ENCODE measurements at regions not wholly inside any gene's neighbourhood (a gene's known extent, or its start where the extent isn't known, plus 50 kb on each side); places are given as distances from the start of the nearest gene placed in this dataset.
"Not testable (repeated sequence)": the region's sequence is repeated elsewhere in the genome, so short reads cannot be mapped to it uniquely, and the experiment has no call there.

DNA sequence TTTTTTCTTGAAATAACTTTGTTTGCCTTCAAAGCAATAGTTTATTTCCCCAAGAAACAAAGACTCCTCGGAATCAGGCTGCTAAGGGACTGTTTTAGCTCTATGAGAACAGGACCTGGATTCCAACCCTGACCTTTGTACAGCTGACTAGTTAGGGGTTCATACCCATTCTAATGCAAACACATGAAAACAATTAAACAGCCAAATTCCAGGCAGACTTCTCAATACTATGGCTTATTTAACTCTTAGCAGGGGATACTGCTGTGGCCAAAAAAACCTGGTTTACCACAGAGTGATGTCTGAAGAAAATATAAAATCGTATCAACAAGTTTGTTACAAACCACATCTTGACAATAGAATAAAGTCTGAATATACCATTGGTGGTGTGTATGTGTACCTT, 129.6 kb upstream of the INTU start:
- WGBS = 75% methylated on average over 2 of the region's 2 CpGs
- no peak for DNase-seq (ENCODE audit: low spot score in 2 of 2)
- no peak for TF ChIP-seq EP300 (IDR thresholded peaks at IDR 0.05)
- TF ChIP-seq, protein P1, sequence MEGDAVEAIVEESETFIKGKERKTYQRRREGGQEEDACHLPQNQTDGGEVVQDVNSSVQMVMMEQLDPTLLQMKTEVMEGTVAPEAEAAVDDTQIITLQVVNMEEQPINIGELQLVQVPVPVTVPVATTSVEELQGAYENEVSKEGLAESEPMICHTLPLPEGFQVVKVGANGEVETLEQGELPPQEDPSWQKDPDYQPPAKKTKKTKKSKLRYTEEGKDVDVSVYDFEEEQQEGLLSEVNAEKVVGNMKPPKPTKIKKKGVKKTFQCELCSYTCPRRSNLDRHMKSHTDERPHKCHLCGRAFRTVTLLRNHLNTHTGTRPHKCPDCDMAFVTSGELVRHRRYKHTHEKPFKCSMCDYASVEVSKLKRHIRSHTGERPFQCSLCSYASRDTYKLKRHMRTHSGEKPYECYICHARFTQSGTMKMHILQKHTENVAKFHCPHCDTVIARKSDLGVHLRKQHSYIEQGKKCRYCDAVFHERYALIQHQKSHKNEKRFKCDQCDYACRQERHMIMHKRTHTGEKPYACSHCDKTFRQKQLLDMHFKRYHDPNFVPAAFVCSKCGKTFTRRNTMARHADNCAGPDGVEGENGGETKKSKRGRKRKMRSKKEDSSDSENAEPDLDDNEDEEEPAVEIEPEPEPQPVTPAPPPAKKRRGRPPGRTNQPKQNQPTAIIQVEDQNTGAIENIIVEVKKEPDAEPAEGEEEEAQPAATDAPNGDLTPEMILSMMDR (IDR thresholded peaks at IDR 0.05) = no peak
- TF ChIP-seq POLR2A (IDR thresholded peaks at IDR 0.05) = no peak
- TF ChIP-seq POLR2AphosphoS5 (IDR thresholded peaks at IDR 0.05) = no peak

GRCh38 chr4:127505203-127505602, 127.6 kb upstream of the INTU start:
- no peaks in the 10 kb centered on the region for H3K27me3 ChIP-seq
- no peak overlapping the region for H3K4me3 ChIP-seq
- DNase-seq (ENCODE audit: low spot score in 2 of 2) = no peak
- no peaks in the 10 kb centered on the region for H3K9me3 ChIP-seq
- no peaks in the 10 kb centered on the region for H3K36me3 ChIP-seq
- H3K4me1 ChIP-seq = no peaks in the 10 kb centered on the region
- no peak overlapping the region for H3K27ac ChIP-seq
- TF ChIP-seq POLR2AphosphoS5 (IDR thresholded peaks at IDR 0.05) = no peak
- no peak for TF ChIP-seq POLR2A (IDR thresholded peaks at IDR 0.05)
- TF ChIP-seq, protein P1 (IDR thresholded peaks at IDR 0.05) = no peak
- TF ChIP-seq EP300 (IDR thresholded peaks at IDR 0.05) = no peak
- WGBS = 12% methylated on average over 1 of the region's 1 CpG

More for the DNA sequence above, 129.6 kb upstream of the INTU start:
- H3K27ac ChIP-seq = no peak overlapping the region
- no peaks in the 10 kb centered on the region for H3K36me3 ChIP-seq
- H3K27me3 ChIP-seq = no peaks in the 10 kb centered on the region
- H3K4me1 ChIP-seq = no peaks in the 10 kb centered on the region
- no peaks in the 10 kb centered on the region for H3K9me3 ChIP-seq
- no peak overlapping the region for H3K4me3 ChIP-seq

DNA sequence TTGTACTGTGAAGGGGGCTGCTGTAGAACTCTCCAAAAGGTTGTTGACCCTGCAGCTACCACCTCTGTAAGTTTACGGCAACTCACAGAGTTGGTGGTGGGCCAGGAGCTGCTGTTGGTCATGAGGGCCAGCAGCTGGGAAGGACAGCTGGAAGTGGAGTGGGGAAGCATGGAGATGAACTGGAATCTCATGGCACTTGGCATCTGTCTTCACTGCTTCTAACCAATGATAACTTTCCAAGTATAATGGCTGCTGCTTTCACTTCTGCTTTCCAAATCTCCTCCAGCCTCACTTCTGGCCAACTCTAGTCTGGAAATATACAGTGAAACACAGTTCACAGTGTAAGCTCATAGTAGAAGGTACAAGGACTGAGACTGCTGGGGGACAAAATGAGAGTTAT, 126.5 kb upstream of the INTU start:
- Histone ChIP-seq H3K27me3 (no peaks in the 10 kb centered on the region), H3K9me3 (no peaks in the 10 kb centered on the region), H3K4me1 (no peaks in the 10 kb centered on the region), H3K36me3 (no peaks in the 10 kb centered on the region), H3K4me3 (no peak overlapping the region), H3K27ac (no peak overlapping the region)
- no peak for DNase-seq (ENCODE audit: low spot score in 2 of 2)
- no peak for TF ChIP-seq EP300 (IDR thresholded peaks at IDR 0.05)
- TF ChIP-seq, protein P1 (IDR thresholded peaks at IDR 0.05) = no peak
- no peak for TF ChIP-seq POLR2A (IDR thresholded peaks at IDR 0.05)
- no peak for TF ChIP-seq POLR2AphosphoS5 (IDR thresholded peaks at IDR 0.05)
- WGBS = 85% methylated on average over 1 of the region's 1 CpG

DNA sequence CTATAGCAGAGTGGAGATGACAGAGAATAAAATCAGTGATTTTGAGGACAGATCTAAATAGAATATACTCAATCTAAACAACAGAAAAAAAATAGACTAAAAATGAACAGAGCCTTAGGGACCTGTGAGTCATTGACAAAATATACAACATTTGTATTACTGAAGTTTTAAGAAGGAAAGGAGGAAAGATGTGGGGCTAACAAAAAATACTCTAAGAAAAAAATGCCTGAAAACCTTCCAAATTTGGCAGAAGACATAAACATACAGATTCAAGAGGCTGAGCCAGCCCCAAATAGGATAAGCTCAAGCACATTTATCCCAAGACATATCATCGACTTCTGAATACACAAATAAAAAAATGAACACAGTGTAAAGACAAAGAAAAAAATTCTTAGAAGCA, 123.6 kb upstream of the INTU start:
- Histone ChIP-seq H3K9me3 (no peaks in the 10 kb centered on the region), H3K4me3 (no peak overlapping the region), H3K4me1 (no peaks in the 10 kb centered on the region), H3K36me3 (no peaks in the 10 kb centered on the region), H3K27ac (no peak overlapping the region), H3K27me3 (no peaks in the 10 kb centered on the region)
- 63% methylated on average over 1 of the region's 1 CpG for WGBS
- TF ChIP-seq EP300 (IDR thresholded peaks at IDR 0.05) = no peak
- TF ChIP-seq POLR2AphosphoS5 (IDR thresholded peaks at IDR 0.05) = no peak
- TF ChIP-seq, protein P1 (IDR thresholded peaks at IDR 0.05) = no peak
- no peak for TF ChIP-seq POLR2A (IDR thresholded peaks at IDR 0.05)
- no peak for DNase-seq (ENCODE audit: low spot score in 2 of 2)

DNA sequence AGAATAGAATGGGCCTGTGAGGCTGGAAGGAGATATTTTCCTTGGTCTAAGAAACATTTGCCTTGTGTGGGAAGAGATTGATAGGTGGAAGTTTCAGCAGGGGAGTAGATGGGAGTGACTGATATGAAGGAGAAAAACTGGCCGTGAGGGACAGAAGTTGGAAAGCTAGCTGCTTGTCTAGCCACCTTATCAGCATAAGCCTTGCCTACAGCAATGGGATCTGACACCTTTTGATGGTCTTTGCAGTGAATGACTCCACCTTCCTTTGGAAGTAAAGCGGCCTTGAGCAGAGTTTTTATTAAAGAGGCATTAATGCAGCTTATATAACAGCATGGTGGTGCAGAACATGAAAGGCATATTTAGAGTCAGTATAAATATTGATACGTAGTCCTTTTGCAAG, 120.1 kb upstream of the INTU start:
- H3K4me3 ChIP-seq; DNase-seq (ENCODE audit: low spot score in 2 of 2); H3K4me1 ChIP-seq; H3K27ac ChIP-seq; H3K9me3 ChIP-seq; H3K36me3 ChIP-seq; H3K27me3 ChIP-seq: not testable (repeated sequence)
- 58% methylated on average over 3 of the region's 3 CpGs for WGBS

DNA sequence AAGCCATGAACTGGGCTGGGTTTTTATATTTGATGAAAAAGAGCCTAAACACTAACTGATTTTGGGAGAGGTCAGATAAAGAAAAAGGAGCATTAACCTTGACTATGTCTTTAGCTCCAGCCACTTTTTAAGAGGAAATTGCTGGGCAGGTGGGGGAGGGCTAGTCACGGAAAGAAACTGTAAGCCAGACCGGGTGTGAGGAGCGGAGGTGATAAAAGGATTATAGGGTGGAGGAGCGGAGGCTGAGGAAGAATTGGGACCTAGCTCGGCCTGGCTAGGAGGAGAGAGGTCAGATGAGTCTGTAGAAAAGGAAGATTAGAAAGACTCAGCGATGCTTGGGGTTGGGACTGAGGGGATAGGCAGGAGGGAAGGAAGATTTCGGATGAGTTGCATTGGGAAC, 117.5 kb upstream of the INTU start:
- not testable (repeated sequence) for H3K9me3 ChIP-seq; H3K4me3 ChIP-seq; H3K36me3 ChIP-seq; DNase-seq (ENCODE audit: low spot score in 2 of 2); H3K27me3 ChIP-seq; H3K4me1 ChIP-seq; H3K27ac ChIP-seq
- WGBS = 89% methylated on average over 7 of the region's 7 CpGs

Measured in suprapubic skin (tissue), 4 donors.